ENCODE measurements at regions not wholly inside any gene's neighbourhood (a gene's known extent, or its start where the extent isn't known, plus 50 kb on each side); places are given as distances from the start of the nearest gene placed in this dataset.
A peak's percentile ranks its signal among the peaks of the same experiment; 100 is the strongest.

DNA sequence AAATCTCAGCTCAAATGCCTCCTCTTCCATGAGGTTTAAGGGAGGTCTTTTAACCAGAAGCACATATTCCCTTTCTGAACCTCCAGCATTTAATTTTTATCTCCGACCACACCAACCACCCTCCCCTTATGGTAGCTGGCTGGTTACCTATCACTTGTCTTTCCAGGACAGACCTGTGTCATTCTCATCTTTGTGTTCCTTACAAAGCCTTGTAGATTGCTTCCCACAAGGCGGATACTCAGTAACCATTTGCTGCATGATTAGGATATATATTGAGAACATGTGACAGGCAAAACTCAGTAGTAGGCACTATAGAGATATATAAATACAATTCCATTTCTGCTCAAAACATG lies 119.5 kb downstream of the RPL22L1 start:
- Mint-ChIP-seq H3K9me3 (peaks cover 2% of the 10 kb centered on the region), H3K27ac (peak overlapping the region in 1 of 3 experiments; percentile 15), H3K4me1 (peaks cover 37% of the 10 kb centered on the region), H3K36me3 (ENCODE audit: low read depth) (no peaks in the 10 kb centered on the region), H3K27me3 (ENCODE audit: low read depth) (no peaks in the 10 kb centered on the region), H3K4me3 (no peak overlapping the region)
- TF ChIP-seq, protein P1, sequence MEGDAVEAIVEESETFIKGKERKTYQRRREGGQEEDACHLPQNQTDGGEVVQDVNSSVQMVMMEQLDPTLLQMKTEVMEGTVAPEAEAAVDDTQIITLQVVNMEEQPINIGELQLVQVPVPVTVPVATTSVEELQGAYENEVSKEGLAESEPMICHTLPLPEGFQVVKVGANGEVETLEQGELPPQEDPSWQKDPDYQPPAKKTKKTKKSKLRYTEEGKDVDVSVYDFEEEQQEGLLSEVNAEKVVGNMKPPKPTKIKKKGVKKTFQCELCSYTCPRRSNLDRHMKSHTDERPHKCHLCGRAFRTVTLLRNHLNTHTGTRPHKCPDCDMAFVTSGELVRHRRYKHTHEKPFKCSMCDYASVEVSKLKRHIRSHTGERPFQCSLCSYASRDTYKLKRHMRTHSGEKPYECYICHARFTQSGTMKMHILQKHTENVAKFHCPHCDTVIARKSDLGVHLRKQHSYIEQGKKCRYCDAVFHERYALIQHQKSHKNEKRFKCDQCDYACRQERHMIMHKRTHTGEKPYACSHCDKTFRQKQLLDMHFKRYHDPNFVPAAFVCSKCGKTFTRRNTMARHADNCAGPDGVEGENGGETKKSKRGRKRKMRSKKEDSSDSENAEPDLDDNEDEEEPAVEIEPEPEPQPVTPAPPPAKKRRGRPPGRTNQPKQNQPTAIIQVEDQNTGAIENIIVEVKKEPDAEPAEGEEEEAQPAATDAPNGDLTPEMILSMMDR (IDR thresholded peaks at IDR 0.05; ENCODE audit: unreplicated experiment in 3 of 3), result no peak

DNA sequence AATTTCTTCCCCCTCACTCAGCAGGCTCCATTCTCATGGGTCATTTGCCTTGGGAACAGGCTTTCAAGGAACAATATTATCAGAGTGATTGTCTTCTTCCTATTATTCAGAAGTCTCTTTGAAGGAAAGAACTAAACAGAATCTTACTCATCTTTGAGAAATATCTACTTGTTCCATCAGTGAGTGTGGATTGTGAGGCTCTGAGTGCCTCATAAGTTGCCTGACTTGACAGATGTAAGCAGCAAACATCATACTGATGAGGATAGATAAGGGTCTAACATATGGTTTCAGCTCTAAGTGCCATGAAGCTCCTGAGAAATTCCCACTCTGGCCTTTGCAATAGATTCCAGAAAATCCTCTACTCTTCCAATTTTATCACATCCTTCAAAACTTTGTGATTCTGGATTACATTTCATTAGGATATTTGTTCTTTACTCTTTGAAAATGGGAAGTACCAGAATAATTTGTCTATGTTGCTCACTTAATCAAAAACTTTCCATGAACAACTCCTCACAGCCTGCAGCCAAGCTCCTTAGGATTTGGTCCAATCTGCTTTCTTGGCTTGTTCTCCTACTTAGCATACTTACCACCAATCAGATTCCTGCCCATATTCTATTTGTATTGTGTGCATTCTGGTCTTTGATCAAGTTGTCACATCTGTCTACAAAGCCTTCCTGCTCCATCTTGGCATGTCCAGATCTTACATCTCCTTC lies 120.1 kb downstream of the RPL22L1 start:
- TF ChIP-seq, protein P1 (IDR thresholded peaks at IDR 0.05; ENCODE audit: unreplicated experiment in 3 of 3), result no peak
- Mint-ChIP-seq H3K27me3 (ENCODE audit: low read depth) (no peaks in the 10 kb centered on the region), H3K9me3 (peaks cover 2% of the 10 kb centered on the region), H3K36me3 (ENCODE audit: low read depth) (no peaks in the 10 kb centered on the region), H3K4me3 (no peak overlapping the region), H3K27ac (peak overlapping the region in 1 of 3 experiments; percentile 15), H3K4me1 (peaks cover 37% of the 10 kb centered on the region)

DNA sequence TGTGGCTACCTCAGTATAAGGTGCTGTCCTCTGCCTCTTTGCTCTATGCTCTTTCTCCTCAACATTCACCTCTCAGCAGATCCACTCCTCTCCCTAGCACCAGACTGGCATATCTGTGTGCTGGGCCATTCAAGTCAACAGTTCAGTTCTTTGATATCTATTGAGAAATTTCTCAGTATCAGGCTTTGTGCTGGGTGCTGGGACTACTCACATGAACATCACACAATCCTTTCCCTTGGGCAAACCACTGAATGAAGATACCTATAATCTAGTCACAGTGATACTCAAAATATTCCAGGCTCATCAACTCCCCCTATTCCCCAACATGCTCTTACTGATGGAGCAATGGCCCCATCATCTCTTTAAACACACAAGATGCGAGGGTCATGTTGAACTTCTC lies 120.8 kb downstream of the RPL22L1 start:
- H3K36me3 Mint-ChIP-seq (ENCODE audit: low read depth), result no peaks in the 10 kb centered on the region
- peaks cover 33% of the 10 kb centered on the region for H3K4me1 Mint-ChIP-seq
- no peak overlapping the region for H3K27ac Mint-ChIP-seq
- no peak overlapping the region for H3K4me3 Mint-ChIP-seq
- no peaks in the 10 kb centered on the region for H3K27me3 Mint-ChIP-seq (ENCODE audit: low read depth)
- TF ChIP-seq, protein P1 (IDR thresholded peaks at IDR 0.05; ENCODE audit: unreplicated experiment in 3 of 3), result no peak
- peaks cover 2% of the 10 kb centered on the region for H3K9me3 Mint-ChIP-seq

DNA sequence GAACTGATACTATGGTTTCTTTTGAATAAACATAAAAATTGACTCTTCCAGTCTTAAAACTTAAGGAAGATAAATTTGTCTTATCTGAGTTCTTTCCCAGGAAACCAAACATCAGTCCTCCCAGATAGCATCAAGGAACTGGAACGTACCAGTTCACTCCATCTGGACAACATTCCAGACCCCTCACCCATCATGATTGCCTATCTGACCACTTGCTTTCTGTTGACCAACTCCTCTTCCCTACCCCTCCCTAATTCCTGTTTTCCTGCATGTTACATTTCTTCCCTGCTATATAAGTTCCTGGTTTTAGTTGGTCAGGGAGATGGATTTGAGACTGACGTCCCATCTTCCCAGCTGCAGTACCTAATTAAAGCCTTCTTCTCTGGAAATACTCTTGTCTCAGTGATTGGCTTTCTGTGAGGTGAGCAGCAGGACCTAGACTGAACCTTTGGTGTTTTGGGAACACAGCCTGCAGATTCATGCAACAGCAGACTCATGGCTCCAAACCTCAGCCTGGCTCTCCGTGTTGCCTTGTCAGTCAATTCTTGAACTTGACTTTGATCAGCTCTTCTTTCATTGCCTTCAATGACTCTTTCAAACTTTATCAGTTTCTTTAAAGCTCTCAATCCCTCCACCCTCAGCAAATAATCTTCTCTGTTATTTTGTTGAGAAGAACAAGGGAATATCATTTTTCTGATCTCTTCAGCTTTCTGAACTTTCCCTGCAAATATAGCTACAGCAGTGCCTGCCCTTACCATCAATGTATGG lies 123.6 kb downstream of the RPL22L1 start:
- TF ChIP-seq, protein P1 (IDR thresholded peaks at IDR 0.05; ENCODE audit: unreplicated experiment in 3 of 3), result no peak
- peaks cover 14% of the 10 kb centered on the region for H3K4me1 Mint-ChIP-seq
- peaks cover 4% of the 10 kb centered on the region for H3K36me3 Mint-ChIP-seq (ENCODE audit: low read depth)
- H3K9me3 Mint-ChIP-seq, result peaks cover 2% of the 10 kb centered on the region
- no peak overlapping the region for H3K4me3 Mint-ChIP-seq
- peak overlapping the region in 1 of 3 experiments; percentile 25 for H3K27ac Mint-ChIP-seq
- no peaks in the 10 kb centered on the region for H3K27me3 Mint-ChIP-seq (ENCODE audit: low read depth)

DNA sequence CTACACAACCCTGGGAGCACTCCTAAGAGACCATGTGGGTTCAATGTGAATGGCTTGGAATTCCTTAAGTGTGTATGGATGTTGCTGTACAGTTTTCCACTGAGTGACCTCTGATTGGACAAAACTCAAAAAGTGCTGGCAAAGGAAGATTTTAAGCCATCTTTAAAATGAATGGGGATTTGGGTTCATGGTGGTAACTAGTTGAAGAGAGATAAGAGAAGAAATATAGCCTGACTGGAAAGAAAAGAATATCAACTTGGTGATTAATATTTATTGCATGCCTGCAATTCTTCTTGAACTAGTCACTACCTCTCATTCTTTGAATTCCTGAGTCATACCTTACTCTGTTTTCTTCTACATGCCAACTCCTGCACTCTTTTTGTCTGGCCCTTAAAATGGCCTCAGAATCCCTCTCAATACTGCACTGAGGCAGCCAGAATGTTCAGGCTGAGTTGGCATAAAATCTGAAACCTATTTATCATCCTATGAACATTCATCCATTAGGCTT lies 124.7 kb downstream of the RPL22L1 start:
- Mint-ChIP-seq H3K4me1 (peaks cover 18% of the 10 kb centered on the region), H3K27me3 (ENCODE audit: low read depth) (no peaks in the 10 kb centered on the region), H3K9me3 (peaks cover 2% of the 10 kb centered on the region), H3K27ac (peak overlapping the region in 2 of 3 experiments; percentile 32 to 86), H3K4me3 (no peak overlapping the region), H3K36me3 (ENCODE audit: low read depth) (peaks cover 4% of the 10 kb centered on the region)
- TF ChIP-seq, protein P1 (IDR thresholded peaks at IDR 0.05; ENCODE audit: unreplicated experiment in 3 of 3), result no peak
